ENCODE measurements at regions not wholly inside any gene's neighbourhood (a gene's known extent, or its start where the extent isn't known, plus 50 kb on each side); places are given as distances from the start of the nearest gene placed in this dataset.

DNA sequence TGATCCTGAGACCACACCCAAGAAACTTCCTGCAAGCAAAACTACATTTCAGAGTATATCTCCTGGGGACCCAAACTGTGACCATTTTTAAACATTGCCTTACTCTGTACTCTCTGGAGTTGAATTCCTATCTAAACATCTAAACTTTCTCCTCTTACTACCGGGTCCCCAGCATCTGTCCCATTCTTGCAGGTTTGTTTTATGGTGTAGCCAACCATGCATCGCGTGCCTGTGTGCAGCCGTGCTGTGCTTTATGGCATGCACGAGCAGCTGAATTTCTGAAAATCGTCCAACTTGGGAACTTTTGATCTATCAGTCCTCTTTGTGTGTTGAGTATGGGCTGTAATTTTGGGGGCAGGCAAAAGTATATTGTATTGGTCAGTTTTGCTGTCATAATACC, 423.8 kb upstream of the DPP6 start:
- H3K27me3 ChIP-seq (ENCODE audit: insufficient read depth, low read length): no peaks in the 10 kb centered on the region
- no peaks in the 10 kb centered on the region for H3K36me3 ChIP-seq (ENCODE audit: insufficient read depth, low read length)
- H2AFZ ChIP-seq (ENCODE audit: low read depth, low read length): no peak overlapping the region
- H3K4me2 ChIP-seq (ENCODE audit: low read length): no peak overlapping the region
- H3K27ac ChIP-seq (ENCODE audit: low read depth, low read length): no peak overlapping the region
- DNase-seq (ENCODE audit: low read depth) (no peak), FAIRE-seq (no peak)
- Mint-ChIP-seq H3K36me3 (ENCODE audit: low read depth, unreplicated experiment) (no peaks in the 10 kb centered on the region), H3K27me3 (ENCODE audit: low read depth, unreplicated experiment) (no peaks in the 10 kb centered on the region), H3K27ac (ENCODE audit: unreplicated experiment) (no peak overlapping the region), H3K4me1 (ENCODE audit: low read depth, unreplicated experiment) (no peaks in the 10 kb centered on the region), H3K9me3 (ENCODE audit: unreplicated experiment) (peaks cover 10% of the 10 kb centered on the region), H3K4me3 (ENCODE audit: unreplicated experiment) (no peak overlapping the region)
- no peaks in the 10 kb centered on the region for H3K4me1 ChIP-seq (ENCODE audit: insufficient read depth, low read length)
- no peaks in the 10 kb centered on the region for H3K9me3 ChIP-seq (ENCODE audit: insufficient read depth, low read depth, low read length)
- no peak overlapping the region for H3K9ac ChIP-seq (ENCODE audit: low read length)
- no peaks in the 10 kb centered on the region for H3K79me2 ChIP-seq (ENCODE audit: insufficient read depth, low read length)
- no peak overlapping the region for H3K4me3 ChIP-seq (ENCODE audit: insufficient read depth, low read depth, low read length)
- no peak for TF ChIP-seq EZH2 (IDR thresholded peaks at IDR 0.05; ENCODE audit: insufficient read depth, low read length)
- no peak for TF ChIP-seq CTCF (IDR thresholded peaks at IDR 0.05; ENCODE audit: insufficient read depth, low read depth, low read length)
- no peaks in the 10 kb centered on the region for H4K20me1 ChIP-seq (ENCODE audit: insufficient read depth, low read length)

DNA sequence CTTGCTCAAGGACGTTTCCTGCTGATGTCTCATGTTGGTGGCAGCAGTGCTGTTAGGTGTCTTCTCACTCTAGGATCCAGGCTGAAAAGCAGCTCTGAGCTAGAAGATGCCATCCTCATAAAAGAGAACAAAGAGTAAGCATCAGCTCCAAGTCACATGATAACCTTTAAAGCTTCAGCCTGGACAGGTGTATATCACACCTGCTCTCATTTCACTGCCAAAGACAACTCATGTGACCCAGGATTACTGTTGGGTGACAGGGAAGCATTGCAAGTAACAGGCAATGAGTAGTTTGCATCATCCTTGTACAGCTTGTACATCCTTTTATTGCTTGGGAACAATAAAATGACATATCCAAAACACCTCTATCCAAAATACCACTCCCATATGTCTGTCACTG, 423.4 kb upstream of the DPP6 start:
- DNase-seq (ENCODE audit: low read depth) (no peak), FAIRE-seq (no peak)
- H3K4me3 Mint-ChIP-seq (ENCODE audit: unreplicated experiment): no peak overlapping the region
- H3K9me3 Mint-ChIP-seq (ENCODE audit: unreplicated experiment): peaks cover 10% of the 10 kb centered on the region
- H3K4me2 ChIP-seq (ENCODE audit: low read length): no peak overlapping the region
- H3K4me1 ChIP-seq (ENCODE audit: insufficient read depth, low read length): no peaks in the 10 kb centered on the region
- H2AFZ ChIP-seq (ENCODE audit: low read depth, low read length): no peak overlapping the region
- H3K9ac ChIP-seq (ENCODE audit: low read length): no peak overlapping the region
- H3K27me3 Mint-ChIP-seq (ENCODE audit: low read depth, unreplicated experiment): no peaks in the 10 kb centered on the region
- no peaks in the 10 kb centered on the region for H3K36me3 Mint-ChIP-seq (ENCODE audit: low read depth, unreplicated experiment)
- H3K27me3 ChIP-seq (ENCODE audit: insufficient read depth, low read length): no peaks in the 10 kb centered on the region
- H3K4me1 Mint-ChIP-seq (ENCODE audit: low read depth, unreplicated experiment): no peaks in the 10 kb centered on the region
- no peak for TF ChIP-seq CTCF (IDR thresholded peaks at IDR 0.05; ENCODE audit: insufficient read depth, low read depth, low read length)
- TF ChIP-seq EZH2 (IDR thresholded peaks at IDR 0.05; ENCODE audit: insufficient read depth, low read length): no peak
- H3K36me3 ChIP-seq (ENCODE audit: insufficient read depth, low read length): no peaks in the 10 kb centered on the region
- no peak overlapping the region for H3K4me3 ChIP-seq (ENCODE audit: insufficient read depth, low read depth, low read length)
- H3K79me2 ChIP-seq (ENCODE audit: insufficient read depth, low read length): no peaks in the 10 kb centered on the region
- no peak overlapping the region for H3K27ac Mint-ChIP-seq (ENCODE audit: unreplicated experiment)
- H3K9me3 ChIP-seq (ENCODE audit: insufficient read depth, low read depth, low read length): no peaks in the 10 kb centered on the region
- no peak overlapping the region for H3K27ac ChIP-seq (ENCODE audit: low read depth, low read length)
- H4K20me1 ChIP-seq (ENCODE audit: insufficient read depth, low read length): no peaks in the 10 kb centered on the region

GRCh38 chr7:153638821-153639435, 413.3 kb upstream of the DPP6 start:
- H2AFZ ChIP-seq (ENCODE audit: low read depth, low read length): no peak overlapping the region
- no peak overlapping the region for H3K9ac ChIP-seq (ENCODE audit: low read length)
- Mint-ChIP-seq H3K9me3 (ENCODE audit: unreplicated experiment) (peaks cover 11% of the 10 kb centered on the region), H3K4me1 (ENCODE audit: low read depth, unreplicated experiment) (no peaks in the 10 kb centered on the region), H3K4me3 (ENCODE audit: unreplicated experiment) (no peak overlapping the region), H3K36me3 (ENCODE audit: low read depth, unreplicated experiment) (no peaks in the 10 kb centered on the region), H3K27me3 (ENCODE audit: low read depth, unreplicated experiment) (no peaks in the 10 kb centered on the region), H3K27ac (ENCODE audit: unreplicated experiment) (no peak overlapping the region)
- H3K4me3 ChIP-seq (ENCODE audit: insufficient read depth, low read depth, low read length): no peak overlapping the region
- H3K4me1 ChIP-seq (ENCODE audit: insufficient read depth, low read length): no peaks in the 10 kb centered on the region
- no peak for DNase-seq (ENCODE audit: low read depth)
- no peaks in the 10 kb centered on the region for H3K36me3 ChIP-seq (ENCODE audit: insufficient read depth, low read length)
- no peak overlapping the region for H3K27ac ChIP-seq (ENCODE audit: low read depth, low read length)
- no peaks in the 10 kb centered on the region for H3K27me3 ChIP-seq (ENCODE audit: insufficient read depth, low read length)
- H4K20me1 ChIP-seq (ENCODE audit: insufficient read depth, low read length): no peaks in the 10 kb centered on the region
- H3K9me3 ChIP-seq (ENCODE audit: insufficient read depth, low read depth, low read length): peaks cover 2% of the 10 kb centered on the region
- no peak for FAIRE-seq
- H3K79me2 ChIP-seq (ENCODE audit: insufficient read depth, low read length): no peaks in the 10 kb centered on the region
- TF ChIP-seq EZH2 (IDR thresholded peaks at IDR 0.05; ENCODE audit: insufficient read depth, low read length): no peak
- no peak for TF ChIP-seq CTCF (IDR thresholded peaks at IDR 0.05; ENCODE audit: insufficient read depth, low read depth, low read length)
- no peak overlapping the region for H3K4me2 ChIP-seq (ENCODE audit: low read length)
